AG08396 (cell line): ENCODE measurements at regions not wholly inside any gene's neighbourhood (a gene's known extent, or its start where the extent isn't known, plus 50 kb on each side); places are given as distances from the start of the nearest gene placed in this dataset.

ENCODE experiments used
- DNase-seq: peaks from one replicate; pipeline ENCODE4 v3.0.0; 2012; ENCODE audit warnings: low spot score, mixed read lengths

DNA sequence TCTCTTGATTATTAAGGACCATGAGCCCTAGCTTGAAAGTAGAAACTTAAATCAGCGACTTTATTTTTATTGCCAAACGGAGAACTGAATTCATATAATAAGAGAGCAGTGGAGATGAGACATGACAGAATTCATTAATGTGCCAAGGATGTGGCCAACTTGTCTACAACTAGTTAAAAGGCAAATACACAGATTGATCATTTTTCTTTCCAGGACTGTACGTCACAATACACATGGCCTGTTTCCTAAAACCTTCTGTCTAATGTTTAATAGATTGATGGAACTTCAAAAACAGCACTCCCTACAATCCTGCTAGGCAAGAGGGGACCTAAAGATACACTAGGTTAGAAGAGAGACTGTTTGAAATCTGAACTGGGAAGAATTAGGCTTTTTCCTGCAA lies 647.8 kb downstream of the SATB2 start:
- DNase-seq: no peak

DNA sequence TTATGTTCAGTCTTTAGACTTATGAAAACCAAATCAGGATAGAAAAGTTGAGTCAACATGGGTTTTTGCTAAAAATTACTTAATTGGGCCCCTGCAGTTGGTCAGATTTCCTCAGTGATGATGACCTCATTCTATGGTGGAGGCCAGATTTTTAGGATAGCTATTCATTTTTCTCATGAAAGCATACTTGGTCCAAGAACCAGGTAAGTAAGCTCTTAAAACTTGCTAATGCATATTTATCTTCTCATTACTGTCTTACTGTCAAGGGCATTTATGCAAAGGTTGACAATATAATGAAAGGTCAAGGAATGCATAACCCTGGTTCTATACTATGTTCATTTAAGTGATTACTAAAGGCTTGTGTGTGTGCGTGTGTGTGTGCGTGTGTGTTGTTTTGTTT lies 650.6 kb downstream of the SATB2 start:
- no peak for DNase-seq

DNA sequence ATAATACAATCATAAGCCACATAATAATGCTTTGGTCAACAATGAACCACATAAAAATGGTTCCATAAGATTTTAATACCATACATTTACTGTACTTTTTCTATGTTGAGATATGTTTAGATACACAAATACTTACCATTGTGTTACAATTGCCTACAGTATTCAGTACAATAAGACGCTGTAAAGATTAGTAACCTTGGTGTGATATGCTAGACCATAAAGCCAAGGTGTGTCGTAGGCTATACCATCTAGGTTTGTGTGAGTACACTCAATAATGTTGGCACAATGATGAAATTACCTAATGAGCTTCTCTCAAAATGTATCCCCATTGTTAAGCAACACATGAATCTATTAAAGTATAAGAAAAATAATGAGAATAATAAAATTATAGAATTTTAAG lies 662.3 kb downstream of the SATB2 start:
- DNase-seq: no peak

DNA sequence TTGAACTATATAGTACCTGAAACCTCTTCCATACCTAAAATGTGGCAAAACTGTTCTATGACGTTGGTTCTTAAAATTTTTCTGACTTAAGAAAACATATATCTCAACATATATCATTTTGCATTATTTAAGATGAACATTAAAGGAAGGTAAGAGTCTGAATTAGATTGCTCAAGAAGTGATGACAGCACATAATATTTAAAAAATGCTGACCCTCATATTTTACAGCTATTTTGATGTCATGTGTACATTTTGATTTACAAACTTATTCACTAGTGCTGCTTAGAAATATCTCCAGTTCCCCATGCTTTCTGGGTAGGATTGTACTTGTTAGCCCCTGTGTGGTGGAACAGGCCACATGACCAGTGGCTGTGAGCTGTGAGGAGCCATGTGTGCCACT lies 666.1 kb downstream of the SATB2 start:
- no peak for DNase-seq

DNA sequence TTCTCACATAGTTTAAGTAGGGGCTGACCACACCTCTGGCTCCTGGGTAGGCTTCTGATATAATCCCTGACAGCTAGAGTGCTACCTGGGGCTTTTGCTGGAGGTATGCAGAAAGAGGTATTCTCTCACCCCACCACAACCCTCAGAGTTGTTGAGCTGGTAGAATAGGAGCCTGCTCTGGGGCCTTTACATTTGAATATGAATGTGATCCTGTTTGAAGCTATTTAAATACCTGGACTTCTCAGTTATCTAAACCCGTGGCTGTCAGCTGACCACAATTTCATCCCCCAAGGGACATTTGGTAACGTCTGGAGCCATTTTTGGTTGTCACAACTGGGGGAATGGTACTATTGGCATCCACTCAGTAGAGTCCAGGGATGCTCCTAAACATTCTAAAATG lies 669.1 kb downstream of the SATB2 start:
- DNase-seq: no peak

DNA sequence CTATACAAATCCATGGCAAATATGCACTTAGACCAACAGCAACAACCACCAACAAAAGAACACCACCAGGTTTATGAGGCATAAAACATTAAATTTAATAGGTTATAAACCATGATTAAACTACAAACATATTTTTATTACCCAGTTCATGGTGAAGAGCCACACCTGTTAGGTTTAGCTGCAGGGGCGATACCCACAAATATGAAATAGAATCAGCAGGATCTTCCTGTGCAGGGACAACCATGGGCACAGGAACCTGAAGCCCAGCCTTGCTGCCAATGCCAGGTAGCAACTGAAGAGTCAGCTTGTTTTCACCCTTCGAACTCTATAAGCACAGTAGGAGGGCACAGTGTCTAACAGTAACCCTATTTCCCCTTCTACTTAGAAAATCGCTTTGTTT lies 675.0 kb downstream of the SATB2 start:
- no peak for DNase-seq

DNA sequence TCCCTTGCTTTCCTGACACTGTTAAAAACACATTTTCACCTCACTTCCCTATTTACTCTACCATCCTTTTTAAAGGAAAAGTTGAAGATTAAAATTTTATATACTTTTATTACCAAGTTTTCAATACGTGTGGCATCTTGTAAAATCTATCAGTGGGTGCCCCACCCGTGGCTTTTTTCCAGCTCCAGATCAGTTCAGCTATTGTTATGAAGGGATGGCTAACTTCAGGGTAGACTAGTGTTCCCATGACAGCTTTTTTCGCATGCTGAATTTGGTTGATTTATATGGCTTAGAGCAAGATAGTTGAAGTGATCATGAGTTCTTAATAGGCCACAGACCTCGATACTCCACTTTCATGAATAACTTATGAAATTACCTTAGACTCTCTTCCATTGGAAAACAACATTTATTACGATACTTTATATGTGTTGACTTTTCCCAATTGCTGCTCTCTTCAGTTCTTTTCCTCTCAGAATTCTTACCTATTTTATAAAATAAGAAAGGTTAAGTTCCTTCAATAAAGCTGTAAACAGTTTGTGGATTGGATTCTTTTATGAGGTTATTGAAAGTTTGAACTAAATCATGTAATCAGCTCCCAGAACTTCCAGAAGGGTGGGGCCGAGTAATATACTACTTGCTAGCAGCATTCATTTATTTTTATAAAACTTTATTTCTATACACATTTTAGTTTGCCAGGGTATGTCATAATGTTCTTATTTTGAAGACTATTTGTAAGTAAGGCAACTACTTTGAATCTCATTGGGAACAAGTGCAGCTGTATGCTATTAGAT lies 680.9 kb downstream of the SATB2 start:
- DNase-seq: no peak

DNA sequence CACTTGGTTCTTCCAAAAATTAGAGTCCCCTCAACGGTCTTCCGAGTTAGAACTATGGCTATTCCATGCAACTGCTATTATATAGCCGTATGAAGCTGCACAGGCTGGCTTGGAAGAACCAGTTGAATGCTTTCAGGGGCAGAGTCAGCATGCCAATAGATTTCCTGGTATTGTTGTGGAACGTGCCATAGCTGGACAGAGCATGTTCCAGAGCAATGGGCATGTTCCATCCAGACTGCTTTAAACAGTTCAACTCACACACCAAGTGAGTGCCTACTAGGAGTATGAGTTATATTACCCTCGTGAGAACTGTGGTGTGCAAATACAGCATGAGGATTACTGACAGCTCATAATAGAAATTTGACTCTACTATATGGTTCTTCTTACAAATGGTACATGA lies 682.0 kb downstream of the SATB2 start:
- DNase-seq: no peak

DNA sequence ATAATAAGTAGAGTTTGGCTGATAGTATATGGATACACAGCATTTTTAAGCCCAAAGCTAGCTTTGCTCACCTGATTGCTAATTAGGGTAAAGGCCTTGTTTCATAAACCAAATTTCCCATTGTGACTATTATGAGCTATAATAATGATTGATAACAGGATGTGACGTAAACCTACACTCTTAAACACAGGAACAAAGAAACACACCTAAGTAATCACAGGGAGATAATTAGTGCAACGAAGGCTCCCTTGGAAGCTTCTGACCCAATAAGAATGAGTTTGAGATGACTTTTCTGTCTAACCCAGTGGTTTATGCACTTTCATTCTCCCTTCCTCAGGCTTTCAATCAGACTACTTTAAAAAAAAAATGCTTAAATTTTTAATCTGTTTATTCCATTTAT lies 683.2 kb downstream of the SATB2 start:
- no peak for DNase-seq

DNA sequence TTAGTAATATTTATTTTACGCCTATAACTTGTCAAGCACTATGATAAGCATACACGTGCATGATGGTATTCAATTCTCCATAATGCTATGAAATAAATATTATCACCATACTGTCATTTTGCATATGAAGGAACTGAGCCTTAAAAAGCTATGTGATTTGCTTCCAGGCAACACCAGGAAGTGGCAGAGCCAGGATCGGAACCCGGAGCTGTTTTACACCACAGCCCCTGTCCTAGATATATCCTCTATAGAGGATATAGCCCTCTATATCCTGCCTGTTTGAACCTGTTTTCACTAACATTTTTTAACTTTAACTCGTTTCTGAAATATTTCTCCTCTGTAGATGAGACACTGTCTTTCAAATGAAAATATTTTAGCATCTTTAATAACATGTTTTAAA lies 690.0 kb downstream of the SATB2 start:
- no peak for DNase-seq

DNA sequence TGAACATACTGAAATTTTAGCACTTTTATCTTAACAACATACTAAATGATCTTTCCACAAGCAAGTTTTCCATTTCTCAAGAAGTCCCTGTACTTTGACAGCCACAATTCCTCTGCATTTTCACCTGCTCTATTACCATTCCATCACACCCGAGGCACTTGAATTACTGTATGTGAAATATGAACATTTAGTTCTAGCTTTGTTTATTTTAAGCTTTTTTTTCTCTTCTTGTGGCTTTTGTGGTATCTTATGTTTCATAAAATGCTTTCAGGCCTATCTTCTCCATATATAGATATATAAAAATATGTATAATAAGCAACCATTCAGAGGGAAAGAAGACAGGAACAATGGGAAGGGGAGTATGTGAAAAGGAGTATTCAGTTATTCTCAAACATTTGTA lies 693.9 kb downstream of the SATB2 start:
- DNase-seq: no peak

DNA sequence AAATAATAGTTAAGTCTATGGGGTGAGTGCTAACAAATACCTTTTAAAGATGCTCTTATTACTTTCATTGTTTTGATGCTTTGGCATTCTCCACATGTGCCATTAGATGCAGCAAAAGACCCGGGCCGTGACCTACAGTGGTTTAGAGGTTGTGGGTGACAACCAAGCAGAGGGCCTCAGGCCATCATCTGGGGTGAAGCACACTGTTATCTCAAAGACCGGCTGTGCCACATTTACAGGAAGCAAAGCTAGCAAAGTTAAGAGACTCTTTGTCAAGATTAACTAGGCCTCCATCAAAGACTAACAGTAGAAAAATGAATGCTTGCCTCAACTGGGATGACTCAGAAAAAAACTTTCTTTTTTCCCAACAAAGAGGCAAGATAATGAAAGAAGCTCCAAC lies 695.3 kb downstream of the SATB2 start:
- DNase-seq: no peak

DNA sequence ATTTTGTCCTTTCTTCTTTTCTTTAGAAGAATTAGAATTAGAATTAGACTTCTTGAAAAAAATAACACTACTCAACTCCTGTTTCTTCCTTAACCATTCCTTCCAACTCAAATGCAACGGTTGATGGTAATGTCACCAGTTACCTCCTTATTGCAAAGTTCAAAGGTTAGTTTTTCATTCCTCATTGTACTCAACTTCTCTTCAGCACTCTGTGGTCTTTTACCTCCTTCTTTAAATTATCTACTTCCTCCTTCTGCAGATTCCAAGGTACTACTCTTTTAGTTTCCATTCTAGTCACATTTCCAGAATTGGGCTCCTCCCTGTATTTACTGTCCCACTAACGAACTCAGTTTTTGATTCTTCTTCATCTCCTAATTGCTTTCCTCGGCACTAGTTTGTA lies 700.7 kb downstream of the SATB2 start:
- DNase-seq: no peak

DNA sequence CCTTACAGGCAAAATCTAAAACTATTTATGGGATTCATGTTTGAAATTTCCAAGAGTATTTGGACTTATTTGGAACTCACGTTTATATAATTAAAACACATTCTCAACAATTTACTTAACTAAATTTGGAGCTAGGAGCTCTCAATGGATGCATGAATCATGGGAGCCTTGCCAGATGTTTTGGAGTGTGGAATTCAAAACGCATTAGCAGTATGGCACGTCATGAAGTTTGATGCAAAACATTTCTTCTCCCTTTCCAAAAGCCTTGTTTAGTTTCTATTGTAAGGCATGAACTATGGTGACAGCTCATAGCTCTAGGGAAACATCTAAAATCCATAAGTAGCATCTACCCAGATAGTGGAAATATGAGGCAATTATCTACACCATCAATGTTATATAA lies 701.6 kb downstream of the SATB2 start:
- DNase-seq: no peak

DNA sequence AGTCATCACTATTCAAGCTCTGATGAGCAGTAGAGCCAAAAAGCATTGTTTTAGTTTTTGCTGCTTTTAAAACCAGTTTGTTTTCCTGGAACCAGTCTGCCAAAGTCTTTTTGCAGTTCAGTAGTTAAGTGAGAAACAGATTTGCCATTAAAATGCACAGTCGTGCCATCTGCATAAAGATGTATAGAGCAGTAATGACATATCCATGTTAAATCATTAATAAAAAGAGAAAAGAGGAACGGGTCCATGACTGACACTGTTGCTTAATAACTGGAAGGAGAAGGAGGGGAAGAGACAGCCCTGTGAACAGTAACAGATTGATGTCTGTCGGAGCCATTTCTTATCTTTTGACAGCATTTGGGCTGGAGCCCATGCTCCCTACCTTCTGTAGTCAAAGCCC lies 704.6 kb downstream of the SATB2 start:
- no peak for DNase-seq

DNA sequence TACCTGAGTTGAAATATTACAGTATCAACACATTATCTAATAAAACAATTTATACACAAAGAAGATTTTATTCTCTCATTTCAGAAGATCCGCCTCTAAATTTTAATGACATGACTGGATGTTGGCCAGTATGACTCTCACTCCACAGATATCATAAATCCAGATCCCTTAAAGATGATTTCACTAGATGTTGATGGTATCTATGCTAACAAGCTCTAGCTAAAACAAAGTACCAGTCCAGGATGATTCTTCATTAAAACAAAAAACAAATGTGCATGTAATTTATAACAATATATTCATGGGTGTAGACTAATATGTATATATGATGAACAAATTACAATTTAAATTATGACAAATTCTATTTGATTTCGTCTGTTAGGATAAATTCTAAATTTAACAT lies 708.4 kb downstream of the SATB2 start:
- no peak for DNase-seq

DNA sequence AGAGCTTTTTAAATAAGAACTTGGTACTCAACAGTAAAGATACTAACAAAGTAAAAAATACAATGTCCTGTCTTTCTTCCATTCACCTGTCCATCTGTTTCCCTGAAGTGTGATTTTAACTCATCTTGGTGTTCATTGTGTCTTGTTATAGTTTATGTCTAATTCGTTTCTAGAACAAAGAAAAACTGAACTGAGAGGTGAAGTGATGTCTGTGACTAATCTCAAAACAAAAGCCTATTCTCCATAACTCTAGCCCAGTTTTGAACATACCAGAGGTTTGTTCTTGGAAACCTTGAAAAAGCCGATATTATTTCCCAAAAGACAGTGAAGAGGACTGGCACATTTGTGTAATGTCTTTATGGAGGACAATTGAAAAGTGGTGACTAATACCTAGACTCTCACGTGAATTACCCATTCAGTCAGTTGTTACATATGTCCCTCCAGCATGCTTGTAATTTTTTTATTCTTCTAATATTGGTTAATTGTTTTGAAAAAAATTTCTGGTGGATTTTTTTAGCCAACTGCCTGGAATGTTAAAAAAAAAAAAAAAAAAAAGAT lies 725.8 kb downstream of the SATB2 start:
- no peak for DNase-seq

DNA sequence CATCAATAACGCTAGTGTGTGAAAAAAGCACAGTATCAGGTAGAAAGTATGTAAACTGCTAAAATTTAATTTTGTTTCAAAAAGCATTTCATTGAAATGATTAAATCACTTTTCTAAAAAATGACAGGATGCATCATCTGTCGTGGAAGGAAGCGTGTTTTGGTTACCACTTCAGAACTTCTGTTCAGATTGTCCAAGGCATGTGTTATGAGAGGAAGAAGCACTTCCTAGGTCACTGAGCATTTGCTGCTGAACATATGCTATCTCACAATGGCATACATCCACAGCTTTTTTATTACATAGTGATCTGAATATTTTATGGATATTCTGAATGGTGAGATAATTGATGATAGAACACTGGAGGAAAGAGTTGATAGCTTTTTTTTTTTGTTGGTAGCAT lies 737.5 kb downstream of the SATB2 start:
- DNase-seq: no peak

DNA sequence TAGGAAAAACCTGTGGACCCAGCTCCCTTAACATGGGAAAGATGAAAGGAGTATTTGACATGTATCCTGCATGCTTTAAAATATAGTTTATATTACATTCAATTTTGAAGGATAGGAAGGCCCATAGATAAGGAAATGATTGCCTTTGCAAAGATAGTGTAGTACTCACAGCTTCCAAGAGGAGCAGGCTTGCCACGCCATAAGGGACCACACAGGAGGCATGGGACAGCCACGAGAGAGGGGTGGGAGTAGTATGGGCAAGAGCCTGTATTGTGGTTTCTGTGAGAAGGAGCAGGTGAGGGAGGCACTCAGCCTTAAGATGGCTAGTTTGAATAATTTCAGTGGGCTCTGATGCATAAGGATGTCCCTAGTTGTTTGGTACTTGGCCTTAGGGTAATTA lies 740.3 kb downstream of the SATB2 start:
- DNase-seq: no peak

DNA sequence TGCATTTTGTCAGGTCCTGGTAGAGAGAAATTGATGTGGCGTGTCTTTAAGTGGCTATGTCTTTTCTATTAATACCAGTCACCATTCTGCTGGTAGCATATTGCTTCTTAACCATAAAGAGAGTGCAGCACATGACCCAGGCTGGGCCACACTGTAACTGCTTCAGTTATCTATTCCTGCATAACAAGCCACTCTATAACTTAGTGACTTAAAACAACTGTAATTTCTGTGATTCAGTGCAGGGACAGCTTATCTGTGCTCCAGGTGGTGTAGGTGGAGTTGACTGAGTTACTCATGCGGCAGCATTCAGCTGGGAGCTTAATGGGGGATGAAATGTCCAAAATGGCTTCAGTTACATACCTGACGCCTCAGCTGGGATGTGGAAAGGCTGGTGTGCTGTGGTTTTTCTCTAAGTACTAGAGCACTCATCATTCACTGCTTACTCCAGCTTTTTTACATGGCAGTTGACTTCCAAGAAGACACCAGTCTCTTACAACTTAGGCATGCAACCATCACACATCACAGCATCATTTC lies 742.4 kb downstream of the SATB2 start:
- DNase-seq: no peak

DNA sequence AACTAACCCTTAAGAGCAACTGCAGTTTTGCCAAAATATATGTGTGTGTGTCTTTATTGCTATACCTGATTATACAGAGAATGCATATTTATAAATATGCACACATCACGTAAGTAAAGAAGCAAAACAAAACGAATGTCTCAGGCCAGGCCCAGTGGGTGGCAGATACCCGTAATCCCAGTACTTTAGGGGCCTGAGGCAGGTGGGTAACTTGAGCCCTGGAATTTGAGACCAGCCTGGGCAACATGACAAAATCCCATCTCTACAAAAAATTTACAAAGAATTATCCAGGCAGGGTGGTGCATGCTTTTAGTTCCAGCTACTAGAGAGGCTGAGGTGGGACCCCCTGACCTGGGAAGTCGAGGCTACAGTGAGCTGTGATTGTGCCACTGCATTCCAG lies 745.3 kb downstream of the SATB2 start:
- no peak for DNase-seq

DNA sequence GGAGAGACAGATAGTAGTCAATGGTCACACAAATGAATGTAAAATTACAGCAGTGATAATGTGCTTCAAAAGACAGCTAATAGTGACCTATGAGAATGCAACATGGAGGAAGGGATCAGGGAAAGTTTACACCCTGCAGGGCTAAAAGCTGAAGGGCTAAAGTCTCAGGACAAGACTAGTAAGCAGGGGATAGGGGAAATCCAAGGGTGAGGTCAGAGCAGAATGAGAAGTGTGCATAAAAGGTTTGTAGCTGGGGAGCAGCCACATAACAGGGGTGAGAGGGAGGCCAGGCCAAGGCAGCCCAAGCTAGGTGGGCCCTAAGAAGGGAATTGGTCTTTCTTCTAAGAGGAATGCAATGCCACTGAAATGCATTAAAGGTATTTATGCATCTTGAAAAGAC lies 746.3 kb downstream of the SATB2 start:
- no peak for DNase-seq

DNA sequence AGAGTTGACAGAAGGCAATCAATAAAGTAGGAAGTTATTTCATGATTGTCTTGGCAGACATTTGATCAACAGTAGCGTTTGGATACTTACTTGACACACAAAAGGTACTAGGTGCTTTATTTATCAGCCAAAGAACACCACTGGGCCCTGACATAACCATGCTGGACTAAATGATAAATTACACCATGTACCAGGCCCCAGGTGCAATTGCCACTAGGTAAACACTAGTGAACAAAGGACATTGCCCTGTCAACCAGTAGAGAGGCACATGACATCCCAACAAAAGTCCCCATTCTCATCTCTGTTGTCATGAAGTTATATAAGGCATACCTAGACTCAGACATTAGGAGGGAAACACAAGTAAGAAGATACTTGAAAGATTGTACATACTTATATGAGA lies 747.2 kb downstream of the SATB2 start:
- no peak for DNase-seq

DNA sequence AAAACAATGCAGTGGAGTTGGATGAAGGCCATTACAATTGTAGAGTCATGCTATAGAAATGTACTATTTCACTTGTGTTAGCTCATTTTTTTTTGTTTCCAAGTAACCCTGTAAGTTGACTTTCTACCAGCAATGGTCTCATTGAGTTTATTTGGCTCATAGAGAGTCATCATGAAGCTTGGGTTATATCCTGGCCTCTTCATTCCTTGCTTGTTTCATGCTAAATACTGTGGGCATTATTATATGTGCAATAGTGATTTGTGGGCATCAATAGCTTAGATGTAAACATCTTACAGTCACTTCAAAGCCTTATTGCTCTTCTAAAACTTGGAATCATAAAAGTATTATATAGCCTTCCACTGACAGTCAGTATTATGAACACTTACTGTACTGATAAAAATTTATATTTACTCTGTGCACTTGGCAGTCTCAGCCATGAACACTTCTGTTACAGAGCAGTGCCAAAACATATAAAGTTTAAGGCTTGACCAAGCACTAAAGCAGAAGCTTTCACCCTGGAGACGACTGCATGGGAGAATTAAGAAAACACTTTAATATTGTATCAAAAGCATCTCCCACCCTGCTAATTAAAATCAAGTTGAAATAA lies 751.2 kb downstream of the SATB2 start:
- DNase-seq: no peak
